ENCODE measurements at regions not wholly inside any gene's neighbourhood (a gene's known extent, or its start where the extent isn't known, plus 50 kb on each side); places are given as distances from the start of the nearest gene placed in this dataset.

DNA sequence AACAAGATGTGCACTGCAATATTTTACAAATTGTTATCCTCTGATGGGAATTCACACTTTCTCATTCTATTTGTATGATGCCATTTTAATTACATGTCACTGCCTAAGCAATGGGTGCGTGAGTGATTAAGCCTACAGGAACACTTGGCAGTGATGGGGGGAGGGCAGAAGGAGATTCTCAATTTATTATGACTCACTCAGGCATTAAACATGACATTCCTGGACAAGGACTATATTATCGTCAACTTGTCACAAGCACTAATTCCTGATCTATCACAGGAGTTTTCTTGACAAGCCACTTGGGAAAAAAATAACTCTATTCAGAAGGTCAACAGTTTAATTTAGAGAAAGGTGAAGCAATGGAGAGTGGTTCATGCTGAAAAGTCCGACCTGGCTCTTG lies 556.8 kb downstream of the NSUN3 start:
- no peak for TF ChIP-seq POLR2A (IDR thresholded peaks at IDR 0.05)
- TF ChIP-seq, protein P1, sequence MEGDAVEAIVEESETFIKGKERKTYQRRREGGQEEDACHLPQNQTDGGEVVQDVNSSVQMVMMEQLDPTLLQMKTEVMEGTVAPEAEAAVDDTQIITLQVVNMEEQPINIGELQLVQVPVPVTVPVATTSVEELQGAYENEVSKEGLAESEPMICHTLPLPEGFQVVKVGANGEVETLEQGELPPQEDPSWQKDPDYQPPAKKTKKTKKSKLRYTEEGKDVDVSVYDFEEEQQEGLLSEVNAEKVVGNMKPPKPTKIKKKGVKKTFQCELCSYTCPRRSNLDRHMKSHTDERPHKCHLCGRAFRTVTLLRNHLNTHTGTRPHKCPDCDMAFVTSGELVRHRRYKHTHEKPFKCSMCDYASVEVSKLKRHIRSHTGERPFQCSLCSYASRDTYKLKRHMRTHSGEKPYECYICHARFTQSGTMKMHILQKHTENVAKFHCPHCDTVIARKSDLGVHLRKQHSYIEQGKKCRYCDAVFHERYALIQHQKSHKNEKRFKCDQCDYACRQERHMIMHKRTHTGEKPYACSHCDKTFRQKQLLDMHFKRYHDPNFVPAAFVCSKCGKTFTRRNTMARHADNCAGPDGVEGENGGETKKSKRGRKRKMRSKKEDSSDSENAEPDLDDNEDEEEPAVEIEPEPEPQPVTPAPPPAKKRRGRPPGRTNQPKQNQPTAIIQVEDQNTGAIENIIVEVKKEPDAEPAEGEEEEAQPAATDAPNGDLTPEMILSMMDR (IDR thresholded peaks at IDR 0.05): no peak

Data from transverse colon (tissue), 3 donors.